ENCODE measurements at regions not wholly inside any gene's neighbourhood (a gene's known extent, or its start where the extent isn't known, plus 50 kb on each side); places are given as distances from the start of the nearest gene placed in this dataset.

- TF ChIP-seq TRIM28 (IDR thresholded peaks at IDR 0.05; ENCODE audit: borderline replicate concordance, low read length) (0 out of 2 replicates have a peak, but pooled peaks have one; percentile 22), ZNF341 (tag by site-specific recombination; IDR thresholded peaks at IDR 0.05; ENCODE audit: low read depth) (no peak), ZNF76 (tag by site-specific recombination; IDR thresholded peaks at IDR 0.05; ENCODE audit: borderline replicate concordance, low read depth) (no peak), PATZ1 (tag by site-specific recombination; IDR thresholded peaks at IDR 0.05) (peak; percentile 52), PBX3 (CRISPR knock-in tag; IDR thresholded peaks at IDR 0.05) (no peak), ZBTB17 (tag by site-specific recombination; IDR thresholded peaks at IDR 0.05) (0 out of 2 replicates have a peak, but pooled peaks have one; percentile 44), ZBTB10 (tag by site-specific recombination; IDR thresholded peaks at IDR 0.05) (no peak)
- TF ChIP-seq, protein P1, sequence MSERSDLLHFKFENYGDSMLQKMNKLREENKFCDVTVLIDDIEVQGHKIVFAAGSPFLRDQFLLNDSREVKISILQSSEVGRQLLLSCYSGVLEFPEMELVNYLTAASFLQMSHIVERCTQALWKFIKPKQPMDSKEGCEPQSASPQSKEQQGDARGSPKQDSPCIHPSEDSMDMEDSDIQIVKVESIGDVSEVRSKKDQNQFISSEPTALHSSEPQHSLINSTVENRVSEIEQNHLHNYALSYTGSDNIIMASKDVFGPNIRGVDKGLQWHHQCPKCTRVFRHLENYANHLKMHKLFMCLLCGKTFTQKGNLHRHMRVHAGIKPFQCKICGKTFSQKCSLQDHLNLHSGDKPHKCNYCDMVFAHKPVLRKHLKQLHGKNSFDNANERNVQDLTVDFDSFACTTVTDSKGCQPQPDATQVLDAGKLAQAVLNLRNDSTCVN (tag by site-specific recombination; optimal IDR thresholded peaks at IDR 0.05) = no peak
Measured at GRCh38 chr9:113807173-113808061, 68.7 kb upstream of the ZNF618 start (continued).

GRCh38 chr9:113808391-113809358 is 67.4 kb upstream of the ZNF618 start:
- no peak for TF ChIP-seq ZXDB (tag by site-specific recombination; IDR thresholded peaks at IDR 0.05)
- 0 out of 2 replicates have a peak, but pooled peaks have one; percentile 13 for TF ChIP-seq ZBTB48 (tag by site-specific recombination; IDR thresholded peaks at IDR 0.05)
- no peak for TF ChIP-seq ZNF510 (tag by site-specific recombination; IDR thresholded peaks at IDR 0.05; ENCODE audit: insufficient replicate concordance)
- TF ChIP-seq ZNF354C (tag by site-specific recombination; IDR thresholded peaks at IDR 0.05; ENCODE audit: borderline replicate concordance, low read depth) = no peak
- TF ChIP-seq ZNF2 (tag by site-specific recombination; IDR thresholded peaks at IDR 0.05) = no peak
- TF ChIP-seq ZNF335 (tag by site-specific recombination; conservative IDR thresholded peaks at IDR 0.05) = 0 out of 2 replicates have a peak, but pooled peaks have one; percentile 23
- no peak for TF ChIP-seq KLF16 (tag by site-specific recombination; IDR thresholded peaks at IDR 0.05)
- TF ChIP-seq ZBTB21 (tag by site-specific recombination; IDR thresholded peaks at IDR 0.05) = no peak
- POLR2A ChIA-PET = no interaction called here
- Histone ChIP-seq H3K36me3 (ENCODE audit: control insufficient read depth in 2 of 2, insufficient read depth in 1 of 2, low read length in 2 of 2) (no peaks in the 10 kb centered on the region), H3K27ac (ENCODE audit: extremely low read depth, low read depth, low read length) (no peak overlapping the region), H3K4me1 (ENCODE audit: control insufficient read depth, insufficient read depth, low read length) (no peaks in the 10 kb centered on the region), H3K4me3 (ENCODE audit: low read depth, low read length) (no peak overlapping the region), H3K9me3 (ENCODE audit: control insufficient read depth, insufficient read depth, low read depth, low read length) (no peaks in the 10 kb centered on the region)
- CTCF ChIA-PET = interaction anchor here (0.6 to 2.6 kb wide), 26 partner anchors 9 to 1325 kb away, joined by 3 to 12 read pairs (median 4); no protein-coding TSS in a partner anchor
